Prostate gland (tissue), 2 donors: ENCODE measurements at regions not wholly inside any gene's neighbourhood (a gene's known extent, or its start where the extent isn't known, plus 50 kb on each side); places are given as distances from the start of the nearest gene placed in this dataset.

Experiments used
- CTCF ChIP-seq, 4 experiments: fragments of 200-600 bp in 2 of 4; fragments of 450-650 bp in 2 of 4; sonication (generic) in 2 of 4; IDR thresholded peaks; 1 replicate in 3 of 4; 2 replicates in 1 of 4; pipeline ENCODE4 v1.5.1; 2016 to 2019; ENCODE audit warnings: antibody characterized with exemption in 4 of 4, mild to moderate bottlenecking in 2 of 4, moderate library complexity in 2 of 4
- POLR2AphosphoS5 ChIP-seq: sonication (generic); formaldehyde crosslinking; IDR thresholded peaks from one replicate; pipeline ENCODE4 v1.6.1; 2017; ENCODE audit warnings: antibody characterized with exemption

GRCh38 chr10:76764177-76764576, 873.4 kb downstream of the KCNMA1 start:
- TF ChIP-seq CTCF (IDR thresholded peaks at IDR 0.05) = no peak
- TF ChIP-seq POLR2AphosphoS5 = no peak
